HCT116 (cell line): ENCODE measurements at regions not wholly inside any gene's neighbourhood (a gene's known extent, or its start where the extent isn't known, plus 50 kb on each side); places are given as distances from the start of the nearest gene placed in this dataset.

Experiments
- ATAC-seq: fragments of 200-7000 bp; cut with Tn5 transposase; 2 replicates; pipeline ENCODE4 v1.9.1; 2020; ENCODE audit warnings: mild to moderate bottlenecking, moderate library complexity
- BruUV-seq: library from RNA; stranded (reverse); fragments of 400-500 nt; replicated peaks from 2 replicates; lab custom pipeline; 2021; lab: Mats Ljungman, UMichigan
- CTCF ChIA-PET: fragments of 300-600 bp; sonication (Branson Sonifier 250); formaldehyde crosslinking; loops from one replicate; lab custom pipeline; 2021; ENCODE audit warnings: antibody characterized with exemption; lab: Charles Lee
- POLR2A ChIA-PET: fragments of 300-600, 350-600 bp; sonication (Branson Sonifier 250); formaldehyde crosslinking; loops from one replicate; lab custom pipeline; 2021; ENCODE audit warnings: antibody characterized with exemption; lab: Charles Lee
- RAD21 ChIA-PET, 2 experiments: fragments of 300-600 bp; sonication (Branson Sonifier 250); formaldehyde crosslinking; loops; one replicate each; lab custom pipeline; 2023; ENCODE audit warnings: low total read pairs in 2 of 2; ENCODE audit not compliant: uncharacterized antibody in 2 of 2, unreplicated experiment in 2 of 2, low non-redundant PET in 1 of 2; lab: Charles Lee
- DNase-seq: peaks from one replicate; pipeline ENCODE4 v3.0.0-alpha.2; 2010; ENCODE audit warnings: low read depth, low spot score
- H2AFZ ChIP-seq: fragments of 200-600 bp; shearing (Covaris generic), sonication (generic); 2 replicates; pipeline ENCODE4 v1.6.1; 2017; ENCODE audit warnings: low read depth, mixed run types, mixed read lengths, antibody characterized with exemption, low read length; ENCODE audit not compliant: poor library complexity, severe bottlenecking
- H3K27ac ChIP-seq: 2 replicates; pipeline ENCODE4 v1.5.1; 2012; ENCODE audit warnings: low read depth, low read length
- H3K27me3 ChIP-seq: fragments of 200-600 bp; sonication (generic); 2 replicates; pipeline ENCODE4 v1.6.1; 2016; ENCODE audit warnings: mixed run types, low read length, mixed read lengths; ENCODE audit not compliant: insufficient read depth
- H3K36me3 ChIP-seq, 2 experiments: fragments of 200-500 bp in 1 of 2; fragments of 200-600 bp in 1 of 2; sonication (Bioruptor generic) in 1 of 2; sonication (generic) in 1 of 2; 2 replicates each; pipeline versions ENCODE4 v1.5.1 to v1.6.1; 2014 to 2016; ENCODE audit warnings: low read length in 2 of 2, inconsistent platforms in 1 of 2, mixed read lengths in 1 of 2, mixed run types in 1 of 2; ENCODE audit not compliant: insufficient read depth in 2 of 2, control insufficient read depth in 1 of 2
- H3K4me1 ChIP-seq, 2 experiments: fragments of 200-600 bp in 1 of 2; sonication (generic) in 1 of 2; 2 replicates each; pipeline versions ENCODE4 v1.5.1 to v1.6.1; 2012 to 2017; ENCODE audit warnings: low read length in 2 of 2, inconsistent platforms in 1 of 2, mild to moderate bottlenecking in 1 of 2, mixed read lengths in 1 of 2, mixed run types in 1 of 2, moderate library complexity in 1 of 2; ENCODE audit not compliant: insufficient read depth in 2 of 2, control insufficient read depth in 1 of 2
- H3K4me2 ChIP-seq: fragments of 200-600 bp; sonication (generic); 2 replicates; pipeline ENCODE4 v1.6.1; 2017; ENCODE audit warnings: mixed run types, low read length, mixed read lengths
- H3K4me3 ChIP-seq, 2 experiments: fragments of 200-600 bp in 1 of 2; sonication (generic) in 1 of 2; replicated peaks in 1 of 2; 2 replicates each; pipeline ENCODE4 v1.5.1; 2011 to 2016; ENCODE audit warnings: low read length in 2 of 2, control low read depth in 1 of 2, low read depth in 1 of 2, mild to moderate bottlenecking in 1 of 2, mixed read lengths in 1 of 2, mixed run types in 1 of 2
- H3K79me2 ChIP-seq: fragments of 200-600 bp; sonication (generic); 2 replicates; pipeline ENCODE4 v1.6.1; 2017; ENCODE audit warnings: mild to moderate bottlenecking, mixed run types, low read length, moderate library complexity, mixed read lengths; ENCODE audit not compliant: insufficient read depth
- H3K9ac ChIP-seq: fragments of 200-600 bp; sonication (generic); 2 replicates; pipeline ENCODE4 v1.6.1; 2016; ENCODE audit warnings: low read length, mixed read lengths
- H3K9me2 ChIP-seq: fragments of 200-600 bp; sonication (generic), shearing (Covaris generic); 2 replicates; pipeline ENCODE4 v1.6.1; 2017; ENCODE audit warnings: mixed run types, mild to moderate bottlenecking, moderate library complexity; ENCODE audit not compliant: insufficient read depth
- H3K9me3 ChIP-seq, 2 experiments: fragments of 200-500 bp in 1 of 2; fragments of 200-600 bp in 1 of 2; sonication (Bioruptor generic) in 1 of 2; sonication (generic) in 1 of 2; 2 replicates each; pipeline ENCODE4 v1.6.1; 2014 to 2017; ENCODE audit warnings: low read length in 2 of 2, mixed read lengths in 2 of 2, inconsistent platforms in 1 of 2, low read depth in 1 of 2, mild to moderate bottlenecking in 1 of 2, mixed run types in 1 of 2, moderate library complexity in 1 of 2; ENCODE audit not compliant: control insufficient read depth in 1 of 2, insufficient read depth in 1 of 2
- H4K20me1 ChIP-seq: fragments of 200-600 bp; sonication (generic), shearing (Covaris generic); 2 replicates; pipeline ENCODE4 v1.6.1; 2017; ENCODE audit warnings: mixed run types, mild to moderate bottlenecking, moderate library complexity; ENCODE audit not compliant: insufficient read depth
- CBX3 ChIP-seq: IDR thresholded peaks from 2 replicates; pipeline ENCODE4 v1.6.1; 2012; ENCODE audit warnings: low read depth
- CEBPB ChIP-seq: IDR thresholded peaks from 2 replicates; pipeline ENCODE4 v1.6.1; 2012; ENCODE audit warnings: low read depth
- EGR1 ChIP-seq: IDR thresholded peaks from 2 replicates; pipeline ENCODE4 v1.6.1; 2012; ENCODE audit warnings: low read depth
- ELF1 ChIP-seq: IDR thresholded peaks from 2 replicates; pipeline ENCODE4 v1.6.1; 2012; ENCODE audit warnings: low read depth, borderline replicate concordance
- JUND ChIP-seq: IDR thresholded peaks from 2 replicates; pipeline ENCODE4 v1.6.1; 2012
- RAD21 ChIP-seq: IDR thresholded peaks from 2 replicates; pipeline ENCODE4 v1.6.1; 2012; ENCODE audit warnings: low read depth, mild to moderate bottlenecking
- SRF ChIP-seq: IDR thresholded peaks from 2 replicates; pipeline ENCODE4 v1.6.1; 2012; ENCODE audit warnings: low read depth
- TCF7L2 ChIP-seq: IDR thresholded peaks from 2 replicates; pipeline ENCODE4 v1.7.0; 2011; ENCODE audit warnings: borderline replicate concordance, inconsistent platforms; ENCODE audit not compliant: insufficient read depth, insufficient read length; ENCODE audit errors: extremely low read depth
- ZFX ChIP-seq: fragments of 450-650 bp; IDR thresholded peaks from 2 replicates; pipeline ENCODE4 v1.6.1; 2017
- intact Hi-C: fragments of 100-400 bp; cut with micrococcal nuclease; formaldehyde crosslinking; loops from 2 replicates; pipeline ENCODE4 v1.10.0; 2022
- TF ChIP-seq, protein P1 (sequence below): IDR thresholded peaks from 2 replicates; pipeline ENCODE4 v1.6.1; 2012
- TF ChIP-seq, protein P2 (sequence below): IDR thresholded peaks from 2 replicates; pipeline ENCODE4 v1.6.1; 2012
- TF ChIP-seq, protein P3 (sequence below): IDR thresholded peaks from 2 replicates; pipeline ENCODE4 v1.6.1; 2011; ENCODE audit warnings: mild to moderate bottlenecking, low read length, moderate library complexity; ENCODE audit not compliant: insufficient replicate concordance; ENCODE audit errors: extremely low read depth
- TF ChIP-seq, protein P4 (sequence below), 3 experiments: fragments of 200-600 bp in 1 of 3; sonication (generic) in 1 of 3; IDR thresholded peaks in 2 of 3; conservative IDR thresholded peaks in 1 of 3; 2 replicates each; pipeline ENCODE4 v1.5.1; 2012 to 2017; ENCODE audit warnings: low read depth in 2 of 3, low read length in 2 of 3, antibody characterized with exemption in 1 of 3, borderline replicate concordance in 1 of 3, control low read depth in 1 of 3, mild to moderate bottlenecking in 1 of 3, mixed read lengths in 1 of 3, mixed run types in 1 of 3, moderate library complexity in 1 of 3; ENCODE audit not compliant: insufficient read depth in 1 of 3

DNA sequence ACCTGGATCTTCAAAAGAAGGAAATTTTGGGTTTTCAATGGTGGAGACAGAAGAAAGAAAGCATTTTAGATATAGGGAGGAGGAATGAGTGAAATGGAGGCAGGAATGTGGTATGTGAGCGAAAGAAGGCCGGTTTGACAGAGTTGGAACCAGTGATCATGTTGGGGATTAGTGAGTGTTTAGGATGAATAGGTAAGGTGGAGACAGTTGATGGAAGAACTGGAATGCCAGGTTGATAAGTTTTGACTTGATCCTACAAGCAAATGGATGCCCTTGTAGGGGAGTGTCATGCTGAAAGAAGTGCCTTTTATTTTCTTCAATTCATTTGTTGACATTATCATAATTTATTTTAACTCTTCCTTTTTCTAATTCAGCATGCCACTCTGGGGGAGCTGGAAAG, 207.8 kb upstream of the AMOT start (continued):
- TF ChIP-seq, protein P1, sequence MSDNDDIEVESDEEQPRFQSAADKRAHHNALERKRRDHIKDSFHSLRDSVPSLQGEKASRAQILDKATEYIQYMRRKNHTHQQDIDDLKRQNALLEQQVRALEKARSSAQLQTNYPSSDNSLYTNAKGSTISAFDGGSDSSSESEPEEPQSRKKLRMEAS = no peak
- no peak for TF ChIP-seq CBX3
- TF ChIP-seq, protein P2, sequence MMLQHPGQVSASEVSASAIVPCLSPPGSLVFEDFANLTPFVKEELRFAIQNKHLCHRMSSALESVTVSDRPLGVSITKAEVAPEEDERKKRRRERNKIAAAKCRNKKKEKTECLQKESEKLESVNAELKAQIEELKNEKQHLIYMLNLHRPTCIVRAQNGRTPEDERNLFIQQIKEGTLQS = no peak

DNA sequence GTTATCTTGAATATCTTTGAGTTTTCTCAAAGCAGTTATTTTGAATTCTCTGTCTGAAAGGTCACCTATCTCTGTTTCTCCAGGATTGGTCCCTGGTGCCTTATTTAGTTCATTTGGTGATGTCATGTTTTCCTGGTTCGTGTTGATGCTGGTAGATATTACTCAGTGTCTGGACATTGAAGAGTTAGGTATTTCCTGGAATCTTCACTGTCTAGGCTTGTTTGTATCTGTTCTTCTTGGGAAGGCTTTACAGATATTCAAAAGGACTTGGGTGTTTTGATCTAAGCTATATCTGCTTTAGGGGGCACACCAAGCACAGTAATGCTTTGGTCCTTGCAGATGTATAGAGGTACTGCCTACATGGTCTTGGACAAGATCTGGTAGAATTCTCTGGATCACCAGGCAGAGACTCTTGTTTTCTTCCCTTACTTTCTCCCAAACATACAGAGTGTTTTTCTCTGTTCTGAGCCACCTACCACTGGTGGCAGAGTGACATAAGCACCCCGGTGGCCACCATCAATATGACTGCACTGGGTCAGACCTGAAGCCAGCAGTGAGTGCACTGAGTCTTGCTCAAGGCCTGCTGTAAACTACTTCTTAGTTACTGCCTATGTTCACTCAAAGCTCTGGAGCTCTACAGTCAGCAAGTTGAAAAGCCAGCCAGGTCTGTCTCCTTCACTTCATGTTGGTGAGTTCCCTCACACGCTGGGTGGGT, 193.5 kb upstream of the AMOT start:
- H3K79me2 ChIP-seq = no peaks in the 10 kb centered on the region
- intact Hi-C loops = no loop called here
- no peaks in the 10 kb centered on the region for H3K9me3 ChIP-seq
- H2AFZ ChIP-seq = no peak overlapping the region
- H3K4me3 ChIP-seq = no peak overlapping the region
- BruUV-seq = no TSS peak
- ChIA-PET POLR2A (no interaction called here), RAD21 (no interaction called here), CTCF (no interaction called here)
- no peaks in the 10 kb centered on the region for H3K27me3 ChIP-seq
- H3K4me1 ChIP-seq = no peaks in the 10 kb centered on the region
- H3K36me3 ChIP-seq = no peaks in the 10 kb centered on the region
- ATAC-seq (no peak), DNase-seq (no peak)
- H4K20me1 ChIP-seq = no peaks in the 10 kb centered on the region
- no peak overlapping the region for H3K4me2 ChIP-seq
- no peak for TF ChIP-seq TCF7L2
- no peak overlapping the region for H3K27ac ChIP-seq
- no peaks in the 10 kb centered on the region for H3K9me2 ChIP-seq
- no peak overlapping the region for H3K9ac ChIP-seq

DNA sequence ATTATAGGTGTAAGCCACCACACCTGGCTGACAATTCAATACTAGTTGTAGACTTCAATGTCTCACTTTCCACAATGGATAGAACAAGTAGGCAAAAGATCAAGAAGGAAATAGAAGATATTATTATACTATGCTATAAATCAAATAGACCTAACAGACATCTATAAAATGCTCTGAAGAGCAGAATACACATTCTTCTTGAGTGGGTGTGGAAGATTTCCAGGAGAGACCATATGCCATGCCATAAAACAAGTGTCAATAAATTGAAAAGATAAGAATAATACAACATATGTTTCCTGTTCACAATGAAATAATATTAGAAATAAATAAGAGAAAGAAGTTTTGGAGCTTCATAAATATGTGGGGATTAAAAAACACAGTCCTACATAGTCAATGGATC, 179.3 kb upstream of the AMOT start:
- no peak overlapping the region for H3K9ac ChIP-seq
- ChIA-PET CTCF (no interaction called here), POLR2A (no interaction called here), RAD21 (no interaction called here)
- H3K9me3 ChIP-seq = no peaks in the 10 kb centered on the region
- no peaks in the 10 kb centered on the region for H3K79me2 ChIP-seq
- no peaks in the 10 kb centered on the region for H4K20me1 ChIP-seq
- H3K4me3 ChIP-seq = no peak overlapping the region
- no peaks in the 10 kb centered on the region for H3K36me3 ChIP-seq
- no peaks in the 10 kb centered on the region for H3K9me2 ChIP-seq
- intact Hi-C loops = no loop called here
- no peak overlapping the region for H2AFZ ChIP-seq
- TF ChIP-seq, protein P3, sequence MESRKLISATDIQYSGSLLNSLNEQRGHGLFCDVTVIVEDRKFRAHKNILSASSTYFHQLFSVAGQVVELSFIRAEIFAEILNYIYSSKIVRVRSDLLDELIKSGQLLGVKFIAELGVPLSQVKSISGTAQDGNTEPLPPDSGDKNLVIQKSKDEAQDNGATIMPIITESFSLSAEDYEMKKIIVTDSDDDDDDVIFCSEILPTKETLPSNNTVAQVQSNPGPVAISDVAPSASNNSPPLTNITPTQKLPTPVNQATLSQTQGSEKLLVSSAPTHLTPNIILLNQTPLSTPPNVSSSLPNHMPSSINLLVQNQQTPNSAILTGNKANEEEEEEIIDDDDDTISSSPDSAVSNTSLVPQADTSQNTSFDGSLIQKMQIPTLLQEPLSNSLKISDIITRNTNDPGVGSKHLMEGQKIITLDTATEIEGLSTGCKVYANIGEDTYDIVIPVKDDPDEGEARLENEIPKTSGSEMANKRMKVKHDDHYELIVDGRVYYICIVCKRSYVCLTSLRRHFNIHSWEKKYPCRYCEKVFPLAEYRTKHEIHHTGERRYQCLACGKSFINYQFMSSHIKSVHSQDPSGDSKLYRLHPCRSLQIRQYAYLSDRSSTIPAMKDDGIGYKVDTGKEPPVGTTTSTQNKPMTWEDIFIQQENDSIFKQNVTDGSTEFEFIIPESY = no peak
- TF ChIP-seq CEBPB (no peak), SRF (no peak), RAD21 (no peak), EGR1 (no peak), JUND (no peak), ELF1 (no peak), ZFX (no peak)
- TF ChIP-seq, protein P4, sequence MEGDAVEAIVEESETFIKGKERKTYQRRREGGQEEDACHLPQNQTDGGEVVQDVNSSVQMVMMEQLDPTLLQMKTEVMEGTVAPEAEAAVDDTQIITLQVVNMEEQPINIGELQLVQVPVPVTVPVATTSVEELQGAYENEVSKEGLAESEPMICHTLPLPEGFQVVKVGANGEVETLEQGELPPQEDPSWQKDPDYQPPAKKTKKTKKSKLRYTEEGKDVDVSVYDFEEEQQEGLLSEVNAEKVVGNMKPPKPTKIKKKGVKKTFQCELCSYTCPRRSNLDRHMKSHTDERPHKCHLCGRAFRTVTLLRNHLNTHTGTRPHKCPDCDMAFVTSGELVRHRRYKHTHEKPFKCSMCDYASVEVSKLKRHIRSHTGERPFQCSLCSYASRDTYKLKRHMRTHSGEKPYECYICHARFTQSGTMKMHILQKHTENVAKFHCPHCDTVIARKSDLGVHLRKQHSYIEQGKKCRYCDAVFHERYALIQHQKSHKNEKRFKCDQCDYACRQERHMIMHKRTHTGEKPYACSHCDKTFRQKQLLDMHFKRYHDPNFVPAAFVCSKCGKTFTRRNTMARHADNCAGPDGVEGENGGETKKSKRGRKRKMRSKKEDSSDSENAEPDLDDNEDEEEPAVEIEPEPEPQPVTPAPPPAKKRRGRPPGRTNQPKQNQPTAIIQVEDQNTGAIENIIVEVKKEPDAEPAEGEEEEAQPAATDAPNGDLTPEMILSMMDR (IDR thresholded peaks at IDR 0.05 in 2 of 3, conservative IDR thresholded peaks at IDR 0.05 in 1 of 3; ENCODE audit: borderline replicate concordance in 1 of 3, insufficient read depth in 1 of 3, low read depth in 2 of 3, low read length in 2 of 3) = no peak
- no peak for ATAC-seq
- DNase-seq = no peak
- H3K4me2 ChIP-seq = no peak overlapping the region
- no peak overlapping the region for H3K27ac ChIP-seq
- BruUV-seq = no TSS peak
- H3K4me1 ChIP-seq = no peaks in the 10 kb centered on the region
- H3K27me3 ChIP-seq = no peaks in the 10 kb centered on the region
